Cardiac muscle cell (in vitro differentiated cells and primary cell): ENCODE measurements at regions not wholly inside any gene's neighbourhood (a gene's known extent, or its start where the extent isn't known, plus 50 kb on each side); places are given as distances from the start of the nearest gene placed in this dataset.

ENCODE experiments used
- DNase-seq, 2 donors: peaks; one replicate each; pipeline versions ENCODE4 v3.0.0 to v3.0.0-alpha.2; 2010 to 2017; ENCODE audit warnings: low read depth in 1 of 2, low spot score in 1 of 2
- H3K27ac ChIP-seq: fragments of 200-600 bp; sonication (generic); 2 replicates; pipeline ENCODE4 v1.5.1; 2016
- H3K27me3 ChIP-seq: fragments of 200-600 bp; sonication (generic); 2 replicates; pipeline ENCODE4 v1.6.0; 2016; ENCODE audit warnings: control low read depth
- H3K36me3 ChIP-seq: fragments of 200-600 bp; sonication (generic); 2 replicates; pipeline ENCODE4 v1.5.1; 2016; ENCODE audit warnings: control low read depth
- H3K4me1 ChIP-seq: fragments of 200-600 bp; sonication (generic); 2 replicates; pipeline ENCODE4 v1.8.1; 2017; ENCODE audit warnings: low read depth, mild to moderate bottlenecking, mixed run types
- H3K4me3 ChIP-seq: fragments of 200-600 bp; sonication (generic); 2 replicates; pipeline ENCODE4 v1.5.1; 2016; ENCODE audit warnings: mild to moderate bottlenecking
- H3K9me3 ChIP-seq: fragments of 200-600 bp; sonication (generic); 2 replicates; pipeline ENCODE4 v1.5.1; 2017; ENCODE audit warnings: low read depth, mild to moderate bottlenecking, control low read depth
- TF ChIP-seq, protein P1 (sequence below): IDR thresholded peaks from 2 replicates; pipeline ENCODE4 v1.5.1; 2012; ENCODE audit warnings: low read depth, mild to moderate bottlenecking, low read length

DNA sequence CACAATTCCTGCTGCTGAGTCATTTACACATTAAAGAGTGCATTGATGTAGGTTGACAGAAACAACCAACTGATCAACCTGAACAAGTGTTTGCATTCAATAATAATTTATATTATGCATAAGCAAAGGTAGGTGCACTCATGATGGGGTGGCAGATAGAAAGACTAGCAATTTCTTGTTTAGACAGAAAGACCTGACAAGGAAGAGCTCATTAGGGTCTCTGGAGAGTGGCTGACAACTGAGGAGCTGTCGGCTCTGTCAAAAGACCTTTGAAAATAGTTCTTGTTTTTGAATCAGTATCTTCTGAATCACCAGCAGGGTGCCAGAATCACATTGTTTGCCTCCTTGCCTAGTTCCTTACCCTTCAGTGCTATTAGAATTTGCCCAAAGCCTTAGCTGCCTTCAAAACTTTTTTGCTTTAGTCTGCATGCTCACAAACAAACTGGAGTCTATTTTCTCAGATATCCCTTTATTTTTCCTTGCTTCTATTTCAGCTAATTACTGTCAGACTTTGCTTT, 234.7 kb downstream of the BTG1 start:
- H3K4me3 ChIP-seq: no peak overlapping the region
- peaks cover 11% of the 10 kb centered on the region for H3K4me1 ChIP-seq
- DNase-seq: no peak
- H3K9me3 ChIP-seq: no peaks in the 10 kb centered on the region
- H3K27me3 ChIP-seq: no peaks in the 10 kb centered on the region
- no peaks in the 10 kb centered on the region for H3K36me3 ChIP-seq
- peak overlapping the region; percentile 5 for H3K27ac ChIP-seq
- TF ChIP-seq, protein P1, sequence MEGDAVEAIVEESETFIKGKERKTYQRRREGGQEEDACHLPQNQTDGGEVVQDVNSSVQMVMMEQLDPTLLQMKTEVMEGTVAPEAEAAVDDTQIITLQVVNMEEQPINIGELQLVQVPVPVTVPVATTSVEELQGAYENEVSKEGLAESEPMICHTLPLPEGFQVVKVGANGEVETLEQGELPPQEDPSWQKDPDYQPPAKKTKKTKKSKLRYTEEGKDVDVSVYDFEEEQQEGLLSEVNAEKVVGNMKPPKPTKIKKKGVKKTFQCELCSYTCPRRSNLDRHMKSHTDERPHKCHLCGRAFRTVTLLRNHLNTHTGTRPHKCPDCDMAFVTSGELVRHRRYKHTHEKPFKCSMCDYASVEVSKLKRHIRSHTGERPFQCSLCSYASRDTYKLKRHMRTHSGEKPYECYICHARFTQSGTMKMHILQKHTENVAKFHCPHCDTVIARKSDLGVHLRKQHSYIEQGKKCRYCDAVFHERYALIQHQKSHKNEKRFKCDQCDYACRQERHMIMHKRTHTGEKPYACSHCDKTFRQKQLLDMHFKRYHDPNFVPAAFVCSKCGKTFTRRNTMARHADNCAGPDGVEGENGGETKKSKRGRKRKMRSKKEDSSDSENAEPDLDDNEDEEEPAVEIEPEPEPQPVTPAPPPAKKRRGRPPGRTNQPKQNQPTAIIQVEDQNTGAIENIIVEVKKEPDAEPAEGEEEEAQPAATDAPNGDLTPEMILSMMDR: no peak

DNA sequence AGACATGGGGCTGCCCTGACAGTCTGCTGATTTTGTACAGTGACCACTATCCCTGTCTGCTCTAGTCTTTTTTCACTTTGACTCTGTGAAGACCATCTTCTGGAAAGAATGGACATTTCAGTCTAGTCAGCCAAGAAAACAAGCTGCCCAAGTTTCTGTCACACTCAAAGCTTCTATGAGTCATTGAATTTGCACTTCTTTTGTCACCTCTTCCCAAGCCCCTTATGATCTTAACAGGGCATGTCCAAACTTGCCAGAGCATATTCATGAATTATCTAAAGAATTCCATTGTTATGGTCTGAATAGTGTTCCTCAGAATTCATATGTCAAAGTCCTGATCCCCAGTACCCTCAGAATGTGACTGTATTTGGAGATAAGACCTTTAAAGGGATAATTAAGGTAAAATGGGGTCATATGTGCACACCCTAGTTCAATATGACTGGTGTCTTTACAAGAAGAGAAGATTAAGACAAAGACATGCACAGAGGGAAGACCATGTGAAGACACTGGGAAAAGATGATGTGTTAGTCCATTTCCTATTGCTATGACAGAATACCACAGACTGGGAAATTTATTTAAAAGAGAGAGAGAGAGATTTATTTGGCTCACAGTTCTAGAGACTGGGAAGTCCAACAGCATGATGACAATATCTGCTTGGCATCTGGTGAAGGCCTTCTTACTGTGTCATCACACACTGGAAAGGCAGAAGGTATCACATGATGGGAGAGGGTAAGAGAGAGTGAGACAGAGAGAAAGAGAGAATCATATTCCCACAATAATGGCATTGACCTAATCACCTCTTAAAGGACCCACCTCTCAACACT, 242.6 kb downstream of the BTG1 start:
- peak overlapping the region; percentile 31 for H3K27ac ChIP-seq
- TF ChIP-seq, protein P1: no peak

DNA sequence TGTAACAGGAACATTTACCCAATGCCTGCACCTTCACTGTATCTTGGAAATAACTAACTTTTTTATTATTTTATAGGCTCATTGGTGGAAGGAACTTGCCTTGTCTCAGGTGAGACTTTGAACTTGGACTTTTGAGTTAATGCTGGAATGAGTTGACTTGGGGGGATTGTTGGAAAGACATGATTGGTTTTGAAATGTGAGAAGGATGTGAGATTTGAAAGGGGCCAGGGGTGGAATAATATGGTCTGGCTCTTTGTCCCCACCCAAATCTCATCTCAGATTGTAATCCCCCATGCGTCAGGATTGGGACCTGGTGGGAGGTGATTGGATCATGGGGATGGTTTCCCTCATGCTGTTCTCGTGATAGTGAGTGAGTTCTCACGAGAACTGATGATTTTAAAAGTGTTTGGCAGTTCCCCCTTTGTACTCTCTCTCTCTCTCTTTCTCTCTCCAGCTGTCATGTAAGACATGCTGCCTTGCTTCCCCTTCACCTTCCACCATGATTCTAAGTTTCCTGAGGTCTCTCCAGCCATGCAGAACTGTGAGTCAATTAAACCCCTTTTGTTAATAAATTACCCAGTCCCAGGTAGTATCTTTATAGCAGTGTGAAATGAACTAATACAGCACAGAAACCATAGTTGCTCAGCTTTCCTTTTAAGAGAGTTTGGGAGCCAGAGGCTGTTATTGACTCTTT, 244.1 kb downstream of the BTG1 start:
- no peak for DNase-seq
- H3K27me3 ChIP-seq: no peaks in the 10 kb centered on the region
- no peak overlapping the region for H3K27ac ChIP-seq
- no peaks in the 10 kb centered on the region for H3K36me3 ChIP-seq
- peaks cover 28% of the 10 kb centered on the region for H3K4me1 ChIP-seq
- H3K9me3 ChIP-seq: no peaks in the 10 kb centered on the region
- TF ChIP-seq, protein P1: no peak
- H3K4me3 ChIP-seq: no peak overlapping the region

More for the DNA sequence above, 242.6 kb downstream of the BTG1 start:
- Histone ChIP-seq H3K36me3 (no peaks in the 10 kb centered on the region), H3K4me3 (no peak overlapping the region), H3K27me3 (no peaks in the 10 kb centered on the region), H3K4me1 (peaks cover 12% of the 10 kb centered on the region), H3K9me3 (no peaks in the 10 kb centered on the region)
- no peak for DNase-seq

DNA sequence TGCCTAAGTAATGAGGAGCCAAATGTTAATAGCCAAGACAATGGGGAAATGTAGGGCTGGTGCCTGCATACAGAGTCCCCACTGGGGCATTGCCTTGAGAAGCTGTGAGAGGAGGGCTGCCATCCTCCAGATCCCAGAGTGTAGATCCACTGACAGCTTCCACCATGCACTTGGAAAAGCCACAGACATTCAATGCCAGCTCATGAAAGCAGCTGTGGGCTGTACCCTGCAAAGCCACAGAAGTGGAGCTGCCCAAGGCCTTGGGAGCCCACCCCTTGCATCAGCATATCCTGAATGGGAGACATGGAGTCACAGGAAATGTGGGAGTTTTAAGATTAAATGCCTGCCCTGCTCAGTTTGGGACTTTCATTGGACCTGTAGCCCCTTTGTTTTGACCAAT, 244.7 kb downstream of the BTG1 start:
- no peaks in the 10 kb centered on the region for H3K36me3 ChIP-seq
- peaks cover 32% of the 10 kb centered on the region for H3K4me1 ChIP-seq
- DNase-seq: no peak
- H3K4me3 ChIP-seq: no peak overlapping the region
- TF ChIP-seq, protein P1: no peak
- H3K27ac ChIP-seq: no peak overlapping the region
- H3K9me3 ChIP-seq: no peaks in the 10 kb centered on the region
- H3K27me3 ChIP-seq: no peaks in the 10 kb centered on the region

DNA sequence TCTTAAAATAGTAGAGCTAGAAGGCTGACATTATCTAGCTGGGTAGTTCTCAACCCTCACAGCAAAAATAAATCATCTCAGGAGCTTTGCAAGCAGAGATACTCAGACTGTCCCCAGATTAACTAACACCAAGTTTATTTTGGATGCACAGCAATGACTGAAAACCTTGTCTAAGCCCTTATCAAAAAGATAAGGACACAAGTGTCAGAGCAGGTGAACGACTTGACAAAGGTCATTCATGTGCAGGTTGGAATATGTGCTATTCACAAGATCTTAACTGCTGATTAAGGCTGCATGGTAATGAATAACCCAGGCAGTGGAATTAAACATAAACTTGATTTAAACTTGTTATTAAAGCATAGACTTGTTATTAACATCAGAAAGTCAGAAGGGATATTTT, 246.6 kb downstream of the BTG1 start:
- H3K36me3 ChIP-seq: no peaks in the 10 kb centered on the region
- H3K27me3 ChIP-seq: no peaks in the 10 kb centered on the region
- TF ChIP-seq, protein P1: no peak
- H3K9me3 ChIP-seq: no peaks in the 10 kb centered on the region
- H3K27ac ChIP-seq: peak overlapping the region; percentile 85
- no peak for DNase-seq
- peaks cover 32% of the 10 kb centered on the region for H3K4me1 ChIP-seq
- H3K4me3 ChIP-seq: no peak overlapping the region
